CD4-positive, alpha-beta T cell treated with Interferon alpha-2 for 1 hour (primary cell): ENCODE measurements at regions not wholly inside any gene's neighbourhood (a gene's known extent, or its start where the extent isn't known, plus 50 kb on each side); places are given as distances from the start of the nearest gene placed in this dataset.
A peak's percentile ranks its signal among the peaks of the same experiment; 100 is the strongest.

Source experiments
- DNase-seq, 2 donors: peaks; one replicate each; pipeline ENCODE4 v3.0.0-alpha.2; 2020 to 2022

DNA sequence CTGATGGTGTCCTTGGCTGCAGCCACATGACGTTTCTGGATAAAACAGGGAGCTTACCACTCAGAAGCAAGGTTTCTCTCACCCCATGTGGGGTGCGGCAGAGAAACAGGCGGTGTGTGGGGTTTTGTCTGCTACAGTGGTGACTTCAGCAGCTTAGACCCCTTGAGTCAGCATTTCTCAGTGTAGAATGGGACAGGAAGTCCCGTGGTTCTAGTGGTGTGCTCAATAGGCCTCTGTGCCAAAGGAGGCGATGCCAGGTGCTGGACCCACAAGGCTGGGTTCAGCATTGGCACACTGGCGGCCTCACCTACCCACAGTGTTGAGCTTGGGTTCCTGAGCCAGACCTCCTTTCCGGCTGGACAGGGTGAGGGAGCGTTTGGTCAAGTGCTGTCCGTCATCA, 125.2 kb upstream of the SMIM23 start:
- DNase-seq: peak in 1 of 2 donors; percentile 1

DNA sequence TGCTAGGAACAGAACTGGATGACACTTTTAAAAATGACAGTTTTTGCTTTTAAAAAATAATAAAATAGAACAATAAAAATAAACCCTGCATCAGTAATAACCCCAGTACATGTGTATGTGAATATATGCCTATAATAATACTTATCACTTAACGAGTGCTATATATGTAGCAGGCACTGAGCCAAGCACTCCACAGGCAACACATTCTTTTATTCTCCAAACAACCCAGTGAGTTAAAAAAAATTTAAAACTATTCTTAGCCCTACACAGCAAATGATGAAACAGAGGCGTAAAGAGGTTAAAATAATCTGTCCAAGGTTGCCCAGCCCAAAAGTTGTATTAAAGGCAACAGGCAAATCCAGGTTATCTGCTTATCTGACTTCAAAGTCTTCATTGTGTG, 124.5 kb upstream of the SMIM23 start:
- no peak for DNase-seq

DNA sequence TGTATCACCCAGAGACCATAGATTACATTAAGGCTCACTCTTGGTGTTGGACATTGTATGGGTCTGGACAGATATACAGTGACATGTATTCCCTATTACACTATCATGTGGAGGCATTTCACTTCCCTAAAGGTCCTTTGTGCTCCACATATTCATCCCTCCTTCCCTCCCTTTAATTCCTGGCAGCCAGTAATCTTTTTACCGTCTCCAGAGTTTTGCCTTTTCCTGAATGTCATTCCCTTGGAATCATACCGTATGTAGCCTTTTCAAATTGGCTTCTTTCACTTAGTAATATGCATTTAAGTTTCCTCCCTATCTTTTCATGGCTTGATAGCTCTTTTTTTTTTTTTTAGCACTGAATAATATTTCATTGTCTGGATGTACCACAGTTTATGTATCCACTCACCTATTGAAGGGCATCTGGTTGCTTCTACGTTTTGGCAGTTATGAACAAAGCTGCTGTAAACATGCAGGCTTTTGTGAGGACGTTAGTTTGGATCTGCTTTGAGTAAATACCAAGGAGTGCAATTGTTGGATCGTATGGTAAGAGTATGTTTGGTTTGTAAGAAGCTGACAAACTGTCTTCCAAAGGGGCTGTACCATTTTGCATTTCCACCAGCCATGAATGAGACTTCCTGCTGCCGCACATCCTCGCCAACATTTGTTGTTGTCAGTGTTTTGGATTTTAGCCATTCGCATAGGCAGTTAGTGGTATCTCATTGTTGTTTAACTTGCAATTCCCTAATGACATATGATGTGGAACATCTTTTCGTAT, 122.1 kb upstream of the SMIM23 start:
- no peak for DNase-seq

DNA sequence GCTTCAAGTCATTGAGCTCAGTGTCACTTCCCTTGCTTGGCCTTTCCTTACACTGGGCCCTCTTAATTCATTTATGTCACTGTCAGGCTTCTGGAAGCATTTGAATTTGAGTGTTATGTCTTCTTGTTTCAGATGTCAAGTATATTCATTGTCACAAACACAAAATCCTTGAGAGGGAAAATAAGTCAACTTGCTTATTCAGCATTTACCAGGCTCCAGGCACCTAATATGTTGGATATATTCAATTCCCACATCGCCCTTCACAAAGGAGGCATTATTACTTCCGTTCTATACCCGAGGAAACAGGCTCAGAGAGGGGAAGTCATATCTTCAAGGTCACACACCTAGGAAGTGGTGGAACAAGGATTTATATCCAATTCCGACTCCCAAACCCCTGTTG, 121.1 kb upstream of the SMIM23 start:
- DNase-seq: no peak

DNA sequence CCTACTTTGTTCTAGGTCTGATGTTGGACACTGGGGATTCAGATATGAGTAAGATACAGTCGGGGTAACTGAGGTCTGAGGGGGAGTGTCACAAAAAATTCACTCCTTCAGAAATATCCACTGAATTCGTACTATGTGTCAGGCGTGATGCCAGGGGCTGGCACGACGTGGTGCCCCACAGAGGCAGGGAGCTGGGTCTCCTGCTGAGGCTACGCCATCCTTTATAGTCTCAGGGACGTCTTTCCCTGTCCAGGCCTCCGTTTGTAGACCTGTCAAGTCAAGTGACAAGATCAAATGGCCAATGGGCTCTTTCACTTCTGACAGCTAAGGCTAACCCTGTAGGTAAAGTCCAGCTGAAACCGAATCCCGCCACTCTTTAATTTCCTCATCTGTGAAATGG, 118.8 kb upstream of the SMIM23 start:
- DNase-seq: no peak

DNA sequence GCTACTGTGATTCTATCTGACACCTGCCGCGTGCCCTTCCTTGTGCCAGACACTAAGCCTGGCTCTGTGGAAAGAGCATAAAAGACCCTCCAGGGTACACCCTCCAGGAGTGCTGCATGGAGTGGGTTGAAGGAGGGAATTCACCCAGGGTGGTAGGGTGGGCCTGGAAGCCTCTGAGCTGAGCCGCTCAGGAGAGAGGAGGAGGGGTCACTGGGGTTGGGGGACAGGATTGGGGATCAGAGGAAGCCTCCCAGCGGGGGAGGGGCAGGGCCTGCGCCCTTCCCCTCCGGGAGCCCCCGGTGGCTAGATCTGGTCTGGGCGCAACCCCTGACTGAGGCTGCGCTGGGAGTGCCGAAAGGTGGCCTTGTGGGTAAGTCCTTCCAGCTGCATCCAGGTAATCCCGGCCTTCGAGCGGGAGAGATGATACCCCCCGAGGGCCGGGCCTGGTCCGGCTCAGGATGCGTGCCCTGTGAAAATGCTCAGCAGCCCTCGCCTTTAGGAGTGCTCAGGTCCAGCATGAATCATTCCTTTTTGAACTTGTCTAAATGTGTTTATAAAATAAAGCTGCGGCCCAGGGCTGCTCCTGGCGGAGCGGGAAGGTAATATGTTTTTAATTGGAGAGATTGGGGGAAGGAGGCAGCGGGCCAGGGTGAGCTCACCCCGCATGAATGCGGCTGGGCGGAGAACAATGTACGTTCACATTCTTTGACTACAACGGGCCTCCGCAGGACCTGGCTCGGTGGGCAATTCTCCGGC, 118.1 kb upstream of the SMIM23 start:
- no peak for DNase-seq

DNA sequence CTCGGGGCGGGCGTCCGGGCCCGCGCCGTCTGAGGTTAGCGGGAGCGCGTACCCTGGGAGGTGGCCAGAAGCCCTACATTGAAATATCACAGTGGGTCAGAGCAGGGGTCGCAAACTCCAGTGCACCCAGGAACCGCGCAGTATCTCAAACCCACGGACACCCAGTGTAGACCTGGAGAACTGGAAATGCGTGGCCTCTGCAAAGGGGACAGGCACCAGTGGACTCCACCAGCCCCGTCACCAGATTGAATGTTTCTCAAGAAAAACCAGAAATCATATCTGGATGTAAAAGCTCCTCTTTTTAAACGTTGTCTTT, 117.6 kb upstream of the SMIM23 start:
- DNase-seq: no peak

DNA sequence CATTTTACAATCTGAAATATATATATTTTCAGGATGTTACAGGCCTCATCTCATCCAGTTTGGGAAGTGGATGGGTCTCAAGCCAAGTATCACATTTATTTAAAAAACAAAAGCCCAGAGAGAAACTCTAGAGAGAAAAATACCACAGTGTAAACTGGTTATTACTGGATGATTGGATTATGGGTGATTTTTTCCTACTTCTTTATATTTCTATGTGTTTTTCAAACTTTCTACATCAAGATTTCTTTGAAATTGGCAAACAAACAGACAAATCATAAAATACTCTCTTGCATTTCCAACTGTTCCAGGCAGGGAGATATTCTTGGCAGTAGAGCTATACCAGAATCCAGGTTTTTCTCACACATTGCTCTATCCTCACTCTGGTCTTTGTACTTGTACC, 116.0 kb upstream of the SMIM23 start:
- DNase-seq: no peak

DNA sequence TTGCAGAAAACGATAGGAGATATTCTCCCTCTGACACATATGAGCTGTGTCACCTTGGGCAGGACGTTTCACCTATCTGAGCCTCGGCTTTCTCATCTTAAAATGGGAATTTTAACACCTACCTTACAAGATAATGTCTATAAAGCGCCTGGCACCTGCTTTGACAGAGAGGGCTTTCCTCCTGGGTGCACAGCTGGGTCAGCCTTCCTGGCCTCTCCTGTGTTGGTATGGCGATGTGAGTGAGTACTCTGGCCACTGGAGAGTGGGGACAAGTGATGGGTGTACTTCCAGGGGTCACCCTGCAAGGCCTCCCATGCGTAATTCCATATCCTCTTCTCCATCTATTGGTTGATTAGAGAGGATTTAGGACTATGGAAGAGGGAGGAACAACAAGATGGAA, 113.1 kb upstream of the SMIM23 start:
- DNase-seq: no peak

DNA sequence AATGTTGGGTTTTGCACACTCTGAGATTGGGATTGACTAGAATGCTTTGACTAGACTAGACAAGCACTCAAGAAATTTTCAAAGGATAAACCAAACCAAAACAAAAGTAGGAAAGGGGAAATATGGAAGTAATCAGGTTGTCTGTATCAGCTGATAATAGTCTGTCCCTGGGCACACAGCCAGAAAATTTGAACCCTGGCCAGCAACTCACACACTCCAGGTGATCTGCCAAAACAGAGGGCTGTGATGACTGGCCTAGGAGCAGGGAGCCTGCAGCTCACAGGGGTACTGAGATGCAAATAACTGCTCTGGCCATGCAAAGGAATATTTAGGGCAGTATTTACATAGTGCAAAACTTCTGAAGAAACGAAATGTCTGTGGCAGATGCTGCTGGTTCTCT, 112.3 kb upstream of the SMIM23 start:
- DNase-seq: no peak

DNA sequence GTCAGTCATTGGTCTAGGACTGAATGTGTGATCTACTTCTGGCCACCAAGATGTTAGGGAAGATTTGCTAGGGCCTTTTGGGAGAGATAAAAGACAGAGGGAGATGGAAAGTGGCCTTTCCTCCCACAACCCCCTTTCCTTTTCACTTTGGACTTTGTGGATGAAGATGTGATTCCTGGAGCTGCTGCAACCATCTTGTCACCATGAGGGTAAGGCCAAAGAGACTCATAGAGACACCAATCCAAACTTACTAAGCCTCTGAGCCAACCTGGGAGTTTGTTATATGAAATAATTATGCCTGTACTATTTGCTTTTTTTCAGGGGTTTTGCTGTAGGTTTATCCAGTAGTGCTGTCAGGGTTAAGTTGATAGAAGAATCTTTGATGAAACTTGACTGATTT, 111.8 kb upstream of the SMIM23 start:
- no peak for DNase-seq

DNA sequence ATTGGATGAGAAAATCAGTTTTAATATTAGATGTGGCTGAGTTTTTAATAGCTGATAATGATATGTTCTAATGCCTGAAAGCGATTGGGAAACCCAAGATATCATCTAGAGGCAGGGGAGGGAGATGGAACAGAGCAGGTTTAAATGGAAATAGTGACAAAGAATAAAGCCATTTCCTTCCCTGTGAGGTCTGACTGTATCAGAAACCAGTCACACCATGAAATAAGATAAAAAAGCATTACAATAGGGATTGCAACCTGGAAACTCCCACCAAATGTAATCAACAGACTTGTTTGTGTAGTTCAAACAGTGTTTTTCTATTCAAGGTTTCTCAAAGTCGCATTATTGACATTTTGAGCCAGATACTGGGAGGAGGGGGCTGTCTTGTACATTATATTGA, 110.1 kb upstream of the SMIM23 start:
- no peak for DNase-seq

DNA sequence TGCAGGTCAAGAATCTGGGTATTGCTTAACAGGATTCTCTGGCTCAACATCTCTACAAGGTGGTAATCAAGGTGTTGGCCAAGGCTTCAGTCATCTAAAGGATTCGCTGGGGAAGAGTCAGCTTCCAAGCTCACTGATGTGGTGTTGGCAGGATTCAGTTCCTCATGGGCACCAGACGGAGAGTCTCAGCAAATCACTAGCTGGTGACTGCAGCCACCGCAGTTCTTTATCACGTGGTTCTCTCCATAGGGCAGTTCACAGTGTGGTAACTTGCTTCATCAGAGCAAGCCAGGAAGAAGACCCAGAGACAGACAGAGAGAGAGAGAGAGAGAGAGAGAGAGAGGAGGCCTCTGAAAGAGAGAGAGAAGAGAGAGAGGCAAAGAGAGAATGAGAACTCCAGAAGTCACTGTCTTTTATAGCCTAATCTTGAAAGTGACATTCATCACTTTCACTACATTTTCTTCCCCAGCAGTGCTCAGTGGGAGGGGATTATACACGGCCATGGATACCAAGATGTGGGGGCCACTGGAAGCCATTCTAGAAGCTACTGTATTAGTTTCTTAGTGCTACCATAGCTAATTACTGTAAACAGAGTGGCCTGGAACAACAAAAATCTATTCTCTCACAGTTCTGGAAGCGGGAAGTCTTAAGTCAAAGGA, 109.2 kb upstream of the SMIM23 start:
- DNase-seq: peak; percentile 6 to 38

DNA sequence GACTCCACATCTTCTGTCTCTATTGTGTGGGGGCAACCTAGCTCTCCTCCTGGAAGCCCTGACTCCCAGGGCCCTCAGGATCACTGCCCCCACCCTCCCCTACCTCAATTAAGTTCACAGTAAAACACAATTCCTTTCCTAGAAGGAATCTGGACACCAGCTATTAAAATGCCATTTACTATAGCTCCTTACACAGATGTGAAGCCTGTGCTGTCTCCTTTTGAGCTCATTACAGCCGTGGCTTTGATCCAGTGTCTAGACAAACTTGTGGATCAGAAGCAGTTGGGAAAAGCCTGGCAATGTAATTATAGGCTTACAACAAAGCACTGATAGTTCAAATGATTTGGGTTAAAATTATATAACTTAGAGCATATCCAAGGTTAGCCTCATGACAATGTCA, 107.0 kb upstream of the SMIM23 start:
- DNase-seq: no peak

DNA sequence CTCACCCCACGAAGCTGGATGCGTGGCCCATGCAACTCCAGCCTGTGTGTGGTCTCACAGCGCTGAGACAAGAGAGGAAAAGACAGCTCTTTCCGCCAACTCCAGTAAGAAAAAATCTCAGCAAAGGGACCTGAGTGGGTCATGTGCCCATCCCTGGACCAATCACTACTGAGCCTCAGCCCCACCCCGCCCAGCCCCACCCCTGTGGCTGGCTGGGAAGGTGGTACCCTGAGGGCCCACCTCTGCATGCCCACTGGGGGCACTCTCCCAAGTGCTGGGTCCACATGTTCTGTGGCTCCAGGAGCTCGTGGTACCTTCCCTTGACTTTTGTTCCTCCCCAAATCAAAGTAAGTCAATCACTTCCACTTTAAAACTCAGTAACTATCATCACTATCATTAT, 105.1 kb upstream of the SMIM23 start:
- no peak for DNase-seq

DNA sequence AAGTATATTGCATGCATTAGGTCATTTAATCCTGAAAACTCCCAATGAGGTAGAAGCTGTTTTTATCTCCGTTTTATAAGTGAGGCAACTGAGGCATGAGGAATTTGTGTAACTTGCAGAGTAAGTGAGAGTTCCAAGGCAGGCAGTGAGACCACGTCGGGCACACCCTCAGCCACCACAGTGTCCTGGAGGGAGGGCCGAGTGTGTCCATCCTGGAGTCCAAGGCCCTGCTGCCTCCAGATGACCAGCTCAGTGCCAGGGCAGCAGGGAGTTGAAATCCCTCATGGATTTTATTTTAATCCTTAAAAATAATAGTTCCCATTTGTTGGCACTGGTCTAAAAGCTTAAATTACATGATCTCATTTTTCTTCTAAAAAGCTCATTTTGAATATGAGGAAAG, 104.6 kb upstream of the SMIM23 start:
- no peak for DNase-seq

DNA sequence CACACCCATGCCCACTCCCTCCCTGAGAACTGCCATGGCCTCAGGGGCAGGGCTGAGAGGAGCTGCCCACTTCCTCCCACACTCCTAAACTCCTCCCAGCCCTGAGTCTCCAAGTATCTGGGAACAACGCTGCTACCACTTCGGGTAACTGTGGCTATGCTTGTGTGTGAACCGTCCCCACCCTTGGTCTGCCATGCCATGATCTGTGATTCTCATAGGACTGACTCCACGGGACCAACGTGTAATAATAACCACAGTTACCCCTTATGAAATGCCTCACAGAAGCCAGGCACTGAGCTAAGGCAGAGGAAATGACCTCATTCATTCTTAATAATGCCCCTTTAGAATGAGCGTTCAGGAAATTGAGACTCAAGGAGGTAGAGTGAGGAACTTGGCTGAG, 103.9 kb upstream of the SMIM23 start:
- no peak for DNase-seq

DNA sequence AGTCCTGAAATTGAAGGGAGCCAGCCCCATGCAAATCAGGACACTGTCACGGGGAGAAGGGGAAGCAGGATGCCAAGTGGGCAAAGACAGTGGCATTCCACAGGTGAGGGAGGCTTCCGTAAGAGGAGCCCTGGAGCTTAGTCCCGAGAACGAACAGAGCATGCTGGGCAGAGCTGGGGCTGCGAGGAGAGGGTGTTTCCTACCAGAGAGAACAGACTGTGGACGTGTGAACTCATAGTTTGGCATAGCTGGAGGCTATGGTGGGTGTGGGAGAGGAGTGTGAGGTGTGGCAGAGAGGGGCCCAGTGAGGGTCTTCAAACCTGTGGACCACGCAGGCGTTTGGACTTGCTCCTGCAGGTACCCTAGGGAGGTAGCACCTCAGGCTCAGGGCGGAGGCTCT, 102.8 kb upstream of the SMIM23 start:
- no peak for DNase-seq

DNA sequence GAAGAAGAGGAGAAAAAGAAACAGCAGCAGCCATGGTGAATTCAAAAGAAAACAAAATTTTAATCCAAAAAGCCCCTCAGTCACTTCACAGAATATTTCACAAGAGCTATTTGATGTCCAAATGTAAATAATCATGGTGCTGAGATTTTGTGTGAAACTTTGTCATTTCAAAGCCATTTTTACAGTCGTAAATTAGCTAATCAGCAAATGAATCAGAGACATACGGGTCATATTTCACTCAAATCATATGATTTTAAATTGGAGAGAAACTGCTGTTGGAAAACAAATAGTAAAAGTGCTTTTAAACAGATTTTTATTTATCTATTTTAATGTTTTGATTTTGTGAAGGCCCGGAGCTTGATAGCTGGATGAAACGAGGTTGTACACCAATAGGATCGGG, 101.4 kb upstream of the SMIM23 start:
- no peak for DNase-seq

DNA sequence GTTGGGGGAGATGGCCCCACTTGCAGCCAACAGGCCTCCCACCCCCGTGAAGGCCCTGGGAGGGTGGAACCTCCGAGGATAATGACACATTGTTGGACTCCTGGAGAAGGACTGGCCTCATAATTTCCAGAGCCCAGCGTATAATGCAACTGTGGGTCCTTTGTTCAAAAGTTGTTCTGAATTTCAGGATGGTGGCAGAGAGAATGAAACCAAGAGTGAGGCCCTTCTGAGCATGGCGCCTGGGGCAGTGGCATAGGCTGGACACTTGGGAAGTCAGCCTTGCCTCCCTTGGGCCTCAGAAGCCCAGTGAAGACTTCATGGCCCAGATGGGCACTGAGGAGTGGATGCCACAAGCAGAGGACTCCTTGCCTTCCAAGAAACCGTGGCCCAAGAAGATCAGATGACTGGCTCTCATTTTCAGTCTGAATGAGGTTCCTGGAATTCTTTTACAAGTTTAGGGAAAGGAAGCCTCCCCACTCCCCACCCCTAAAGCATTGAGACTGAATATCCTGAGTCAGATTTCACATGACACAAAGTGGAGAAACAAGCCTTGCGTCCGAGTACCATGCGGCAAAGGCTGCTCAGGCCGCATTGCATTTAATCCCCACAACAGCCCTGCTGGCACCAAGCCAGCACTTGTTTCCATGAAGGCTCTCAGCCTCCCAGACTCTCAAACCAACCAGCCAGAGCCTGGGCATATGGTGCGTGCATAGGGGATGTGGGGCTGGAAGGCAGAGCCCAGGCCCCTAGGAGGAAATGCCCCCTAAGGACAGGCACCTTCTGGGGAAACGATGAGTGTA, 96.7 kb upstream of the SMIM23 start:
- DNase-seq: no peak

DNA sequence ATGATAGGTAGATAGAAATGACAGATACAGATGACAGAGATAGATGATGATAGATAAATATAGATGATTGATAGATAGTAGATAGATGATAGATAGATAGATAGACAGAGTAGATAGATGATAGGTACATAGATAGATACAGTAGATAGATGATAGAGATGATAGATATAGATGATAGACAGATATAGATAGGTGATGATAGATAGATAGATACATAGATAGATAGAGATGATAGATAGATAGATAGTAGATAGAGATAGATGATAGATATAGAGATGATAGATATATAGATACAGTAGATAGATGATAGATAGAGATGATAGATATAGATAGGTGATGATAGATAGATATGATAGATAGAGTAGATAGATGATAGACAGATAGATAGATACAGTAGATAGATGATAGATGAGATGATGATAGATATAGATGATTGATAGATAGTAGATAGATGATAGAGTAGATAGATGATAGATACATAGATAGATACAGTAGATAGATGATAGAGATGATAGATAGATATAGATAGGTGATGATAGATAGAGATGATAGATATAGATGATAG, 95.7 kb upstream of the SMIM23 start:
- no peak for DNase-seq

DNA sequence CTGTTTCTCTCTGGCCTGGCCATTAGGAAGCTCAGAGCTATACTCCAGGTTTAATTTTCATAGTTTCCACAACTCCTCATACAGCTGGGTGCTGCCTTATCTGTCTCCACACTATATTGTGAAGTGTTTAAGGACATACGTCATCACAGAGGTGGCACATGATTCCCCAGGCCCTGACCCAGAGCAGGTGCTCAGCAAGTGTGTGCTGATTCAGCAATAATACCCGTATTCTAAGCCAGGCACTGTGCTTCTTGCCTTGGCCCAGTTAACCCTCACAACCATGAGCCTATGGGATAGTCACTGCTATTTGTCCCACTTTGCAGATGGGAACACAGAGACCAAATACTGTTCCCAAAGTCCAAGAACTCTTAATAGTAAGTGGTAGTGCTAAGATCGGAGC, 93.5 kb upstream of the SMIM23 start:
- DNase-seq: no peak

DNA sequence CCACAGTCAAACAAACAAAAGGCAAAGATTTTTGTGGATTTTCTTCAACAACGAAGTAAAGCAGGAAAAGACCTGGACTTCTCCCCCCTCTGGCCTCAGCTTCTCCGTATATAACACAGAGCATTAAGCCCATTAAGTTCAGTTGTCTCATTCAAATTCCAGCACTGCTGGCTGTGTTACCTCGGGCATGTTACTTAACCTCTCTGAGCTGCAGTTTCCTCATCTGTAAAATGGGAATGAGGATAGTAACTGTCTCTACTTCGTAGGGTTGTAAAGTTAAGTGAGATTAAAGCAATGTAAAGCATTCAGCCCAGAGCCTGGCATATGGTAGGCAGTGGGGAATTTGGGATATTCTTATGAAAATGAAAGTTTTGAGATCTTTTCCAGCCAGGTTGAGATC, 92.7 kb upstream of the SMIM23 start:
- no peak for DNase-seq
